SU-DHL-6 (cell line): ENCODE measurements at regions not wholly inside any gene's neighbourhood (a gene's known extent, or its start where the extent isn't known, plus 50 kb on each side); places are given as distances from the start of the nearest gene placed in this dataset.

Experiments used
- H2AFZ ChIP-seq: fragments of 200-600 bp; sonication (generic); 2 replicates; pipeline ENCODE4 v1.6.1; 2014; ENCODE audit warnings: low read depth, mild to moderate bottlenecking, moderate library complexity, mixed read lengths, antibody characterized with exemption, low read length; ENCODE audit not compliant: severe bottlenecking
- H3F3A ChIP-seq: fragments of 200-600 bp; shearing (Covaris generic); 2 replicates; pipeline ENCODE4 v1.6.0; 2016; ENCODE audit warnings: antibody characterized with exemption, mild to moderate bottlenecking; ENCODE audit not compliant: insufficient read depth
- H3K27ac ChIP-seq: fragments of 200-600 bp; sonication (generic); 2 replicates; pipeline ENCODE4 v1.5.1; 2016; ENCODE audit warnings: low read depth, mild to moderate bottlenecking, low read length, moderate library complexity, mixed read lengths
- H3K27me3 ChIP-seq: fragments of 200-600 bp; sonication (generic), shearing (Covaris generic); 2 replicates; pipeline ENCODE4 v1.6.0; 2014; ENCODE audit warnings: mild to moderate bottlenecking, low read length
- H3K36me3 ChIP-seq: fragments of 200-600 bp; sonication (generic); 2 replicates; pipeline ENCODE4 v1.6.1; 2014; ENCODE audit warnings: mild to moderate bottlenecking, low read length, mixed read lengths
- H3K4me2 ChIP-seq: fragments of 300-600, 200-600 bp; shearing (Covaris generic), sonication (generic); 2 replicates; pipeline ENCODE4 v1.6.0; 2014; ENCODE audit warnings: low read length, low read depth, mild to moderate bottlenecking; ENCODE audit not compliant: poor library complexity, severe bottlenecking
- H3K4me3 ChIP-seq: fragments of 200-600 bp; sonication (generic); 2 replicates; pipeline ENCODE4 v1.5.1; 2014; ENCODE audit warnings: antibody characterized with exemption, low read length, mild to moderate bottlenecking, mixed read lengths; ENCODE audit not compliant: insufficient read depth, poor library complexity, severe bottlenecking
- H3K79me2 ChIP-seq: fragments of 200-600 bp; sonication (generic); 2 replicates; pipeline ENCODE4 v1.6.1; 2014; ENCODE audit warnings: mild to moderate bottlenecking, low read length, moderate library complexity; ENCODE audit not compliant: insufficient read depth
- H3K9ac ChIP-seq: fragments of 200-600 bp; sonication (generic); 2 replicates; pipeline ENCODE4 v1.7.0; 2014; ENCODE audit warnings: mild to moderate bottlenecking, low read length
- H3K9me2 ChIP-seq: fragments of 200-600 bp; sonication (generic); replicated peaks from 2 replicates; pipeline ENCODE4 v1.6.1; 2014; ENCODE audit warnings: low read length; ENCODE audit not compliant: insufficient read depth
- H3K9me3 ChIP-seq: fragments of 200-600 bp; sonication (generic); 2 replicates; pipeline ENCODE4 v1.6.1; 2014; ENCODE audit warnings: low read length, mixed read lengths; ENCODE audit not compliant: insufficient read depth
- H4K20me1 ChIP-seq: fragments of 200-600 bp; sonication (generic); 2 replicates; pipeline ENCODE4 v1.6.1; 2014; ENCODE audit warnings: low read depth, mild to moderate bottlenecking, antibody characterized with exemption, low read length, moderate library complexity, mixed read lengths
- EZH2phosphoT487 ChIP-seq: fragments of 200-600 bp; sonication (generic), shearing (Covaris generic); conservative IDR thresholded peaks from 2 replicates; pipeline ENCODE4 v1.6.1; 2018; ENCODE audit warnings: mild to moderate bottlenecking, antibody characterized with exemption, low read length, moderate library complexity, mixed read lengths
- TF ChIP-seq, protein P1 (sequence below): fragments of 200-600 bp; sonication (generic); IDR thresholded peaks from one replicate; pipeline ENCODE4 v1.5.1; 2017; ENCODE audit warnings: antibody characterized with exemption, mild to moderate bottlenecking, low read length, moderate library complexity; ENCODE audit not compliant: insufficient read depth, poor library complexity, severe bottlenecking

DNA sequence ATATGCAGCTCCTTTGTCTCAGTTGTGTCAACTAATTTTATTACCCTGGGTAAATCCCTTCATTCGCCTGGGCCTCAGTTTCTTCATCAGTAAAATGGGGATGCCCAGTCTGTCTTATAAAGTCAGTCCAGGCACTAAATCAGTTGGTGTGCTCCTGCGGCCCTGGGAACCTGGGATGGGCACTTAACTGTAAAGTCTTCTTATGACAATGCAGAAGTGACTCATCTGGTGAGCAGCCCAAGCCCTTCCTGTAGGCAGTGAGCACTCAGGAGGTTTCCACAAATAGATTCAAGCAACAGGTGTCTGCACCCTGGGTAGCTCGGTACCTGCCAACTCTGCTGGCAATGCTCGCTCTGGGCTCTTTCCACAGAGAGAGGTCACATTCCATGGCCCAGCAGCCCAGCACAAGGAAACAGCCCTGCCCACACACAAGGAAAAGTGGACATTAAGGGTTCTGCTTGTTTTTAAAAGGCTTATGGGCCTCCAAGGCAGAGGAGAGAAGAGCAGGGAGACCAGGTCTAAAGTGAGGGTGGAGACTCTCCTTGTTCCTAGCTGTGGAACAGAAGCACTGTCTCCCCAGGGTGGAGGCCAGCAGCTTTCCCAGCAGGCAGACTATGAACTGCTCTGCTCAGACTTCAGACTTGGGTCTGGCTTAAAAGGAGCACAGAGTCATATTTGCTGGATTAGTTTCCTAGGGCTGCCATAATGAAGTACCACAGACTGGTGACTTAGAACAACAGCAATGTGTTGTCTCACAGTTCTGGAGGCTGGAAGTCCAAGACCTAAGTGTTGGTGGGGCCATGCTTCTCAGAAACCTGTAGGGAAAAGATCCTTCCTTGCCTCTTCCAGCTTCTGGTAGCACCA is 89.7 kb upstream of the ADRA1B start:
- Histone ChIP-seq H3K79me2 (no peaks in the 10 kb centered on the region), H3K9ac (no peak overlapping the region), H3K27me3 (no peaks in the 10 kb centered on the region), H3K27ac (no peak overlapping the region), H4K20me1 (no peaks in the 10 kb centered on the region), H2AFZ (no peak overlapping the region), H3K9me2 (no peaks in the 10 kb centered on the region), H3K36me3 (no peaks in the 10 kb centered on the region), H3K4me2 (no peak overlapping the region), H3F3A (no peaks in the 10 kb centered on the region), H3K9me3 (no peaks in the 10 kb centered on the region), H3K4me3 (no peak overlapping the region)
- TF ChIP-seq EZH2phosphoT487 = no peak
- TF ChIP-seq, protein P1, sequence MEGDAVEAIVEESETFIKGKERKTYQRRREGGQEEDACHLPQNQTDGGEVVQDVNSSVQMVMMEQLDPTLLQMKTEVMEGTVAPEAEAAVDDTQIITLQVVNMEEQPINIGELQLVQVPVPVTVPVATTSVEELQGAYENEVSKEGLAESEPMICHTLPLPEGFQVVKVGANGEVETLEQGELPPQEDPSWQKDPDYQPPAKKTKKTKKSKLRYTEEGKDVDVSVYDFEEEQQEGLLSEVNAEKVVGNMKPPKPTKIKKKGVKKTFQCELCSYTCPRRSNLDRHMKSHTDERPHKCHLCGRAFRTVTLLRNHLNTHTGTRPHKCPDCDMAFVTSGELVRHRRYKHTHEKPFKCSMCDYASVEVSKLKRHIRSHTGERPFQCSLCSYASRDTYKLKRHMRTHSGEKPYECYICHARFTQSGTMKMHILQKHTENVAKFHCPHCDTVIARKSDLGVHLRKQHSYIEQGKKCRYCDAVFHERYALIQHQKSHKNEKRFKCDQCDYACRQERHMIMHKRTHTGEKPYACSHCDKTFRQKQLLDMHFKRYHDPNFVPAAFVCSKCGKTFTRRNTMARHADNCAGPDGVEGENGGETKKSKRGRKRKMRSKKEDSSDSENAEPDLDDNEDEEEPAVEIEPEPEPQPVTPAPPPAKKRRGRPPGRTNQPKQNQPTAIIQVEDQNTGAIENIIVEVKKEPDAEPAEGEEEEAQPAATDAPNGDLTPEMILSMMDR = no peak

DNA sequence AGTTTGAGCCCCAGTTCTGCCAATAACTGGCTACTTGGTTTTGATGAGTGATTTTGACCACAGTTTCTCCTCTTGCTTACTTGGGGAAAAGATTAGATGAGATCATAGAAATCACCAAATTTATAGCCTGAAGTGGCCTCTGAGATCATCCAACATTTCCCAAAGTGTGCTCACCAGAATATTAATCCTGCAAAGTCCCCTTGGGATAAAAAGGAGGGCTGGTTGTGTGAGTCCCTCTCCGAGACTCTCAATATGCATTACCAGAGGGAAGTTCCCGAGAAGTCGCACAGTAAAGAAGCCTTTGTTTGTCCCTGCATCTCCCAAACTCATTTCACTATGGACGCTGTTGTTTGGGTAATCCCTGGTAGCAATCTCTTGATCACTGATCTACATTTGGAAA is 88.4 kb upstream of the ADRA1B start:
- H4K20me1 ChIP-seq = no peaks in the 10 kb centered on the region
- no peak overlapping the region for H2AFZ ChIP-seq
- H3K36me3 ChIP-seq = no peaks in the 10 kb centered on the region
- H3K4me3 ChIP-seq = no peak overlapping the region
- no peaks in the 10 kb centered on the region for H3K9me3 ChIP-seq
- H3K9ac ChIP-seq = no peak overlapping the region
- no peaks in the 10 kb centered on the region for H3K9me2 ChIP-seq
- H3F3A ChIP-seq = no peaks in the 10 kb centered on the region
- H3K4me2 ChIP-seq = no peak overlapping the region
- TF ChIP-seq, protein P1 = no peak
- TF ChIP-seq EZH2phosphoT487 = no peak
- no peaks in the 10 kb centered on the region for H3K27me3 ChIP-seq
- H3K79me2 ChIP-seq = no peaks in the 10 kb centered on the region
- H3K27ac ChIP-seq = no peak overlapping the region

DNA sequence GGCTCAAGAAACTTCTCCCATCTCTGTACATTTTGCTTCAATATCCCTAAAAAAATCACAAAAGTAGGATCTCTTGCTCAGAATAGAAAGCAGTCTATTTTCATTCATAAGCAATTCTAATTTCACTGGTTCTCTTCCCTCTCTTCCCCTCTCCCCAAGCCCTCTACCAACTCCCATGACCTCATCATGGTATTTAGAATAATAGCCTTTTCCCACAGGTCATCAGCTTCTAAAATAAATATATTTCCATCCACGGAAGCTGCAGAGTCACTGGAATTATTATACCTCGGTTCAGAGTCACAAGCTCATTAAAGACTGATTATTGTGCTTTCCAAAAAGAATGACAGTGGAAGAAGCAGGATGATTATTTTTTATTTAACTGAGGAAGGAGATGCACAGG is 84.2 kb upstream of the ADRA1B start:
- no peaks in the 10 kb centered on the region for H3K27me3 ChIP-seq
- H4K20me1 ChIP-seq = no peaks in the 10 kb centered on the region
- H3K9me2 ChIP-seq = no peaks in the 10 kb centered on the region
- no peak overlapping the region for H3K9ac ChIP-seq
- H2AFZ ChIP-seq = no peak overlapping the region
- no peaks in the 10 kb centered on the region for H3F3A ChIP-seq
- H3K36me3 ChIP-seq = no peaks in the 10 kb centered on the region
- no peaks in the 10 kb centered on the region for H3K79me2 ChIP-seq
- no peak overlapping the region for H3K4me2 ChIP-seq
- H3K27ac ChIP-seq = no peak overlapping the region
- no peak overlapping the region for H3K4me3 ChIP-seq
- no peaks in the 10 kb centered on the region for H3K9me3 ChIP-seq
- no peak for TF ChIP-seq EZH2phosphoT487

DNA sequence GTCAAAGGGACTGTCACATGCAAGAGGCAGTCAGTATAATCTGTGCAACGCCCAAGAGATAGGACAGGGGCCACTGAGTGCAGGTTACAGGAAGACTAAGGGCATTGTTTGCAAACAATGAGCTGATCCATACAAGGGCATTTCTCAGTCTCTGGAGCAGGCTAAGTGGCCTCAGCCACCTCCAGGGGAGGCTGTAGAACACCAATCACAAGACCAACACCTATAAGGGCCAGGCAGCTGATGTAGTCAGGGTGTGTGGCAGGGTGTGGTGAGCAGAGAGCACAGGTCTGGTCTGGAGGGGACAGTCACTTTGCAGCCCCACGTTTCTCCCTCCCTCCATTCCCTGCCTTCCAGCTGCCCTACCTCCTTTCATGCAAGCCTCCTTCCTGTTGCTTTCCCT is 83.2 kb upstream of the ADRA1B start:
- Histone ChIP-seq H3K4me2 (no peak overlapping the region), H3K4me3 (no peak overlapping the region), H4K20me1 (no peaks in the 10 kb centered on the region), H3K9ac (no peak overlapping the region), H3K36me3 (no peaks in the 10 kb centered on the region), H3K9me3 (no peaks in the 10 kb centered on the region), H3K9me2 (no peaks in the 10 kb centered on the region), H3K79me2 (no peaks in the 10 kb centered on the region), H3K27ac (no peak overlapping the region), H3K27me3 (no peaks in the 10 kb centered on the region), H2AFZ (no peak overlapping the region), H3F3A (no peaks in the 10 kb centered on the region)
- no peak for TF ChIP-seq EZH2phosphoT487
- TF ChIP-seq, protein P1 = no peak
